ENCODE measurements at regions not wholly inside any gene's neighbourhood (a gene's known extent, or its start where the extent isn't known, plus 50 kb on each side); places are given as distances from the start of the nearest gene placed in this dataset.

DNA sequence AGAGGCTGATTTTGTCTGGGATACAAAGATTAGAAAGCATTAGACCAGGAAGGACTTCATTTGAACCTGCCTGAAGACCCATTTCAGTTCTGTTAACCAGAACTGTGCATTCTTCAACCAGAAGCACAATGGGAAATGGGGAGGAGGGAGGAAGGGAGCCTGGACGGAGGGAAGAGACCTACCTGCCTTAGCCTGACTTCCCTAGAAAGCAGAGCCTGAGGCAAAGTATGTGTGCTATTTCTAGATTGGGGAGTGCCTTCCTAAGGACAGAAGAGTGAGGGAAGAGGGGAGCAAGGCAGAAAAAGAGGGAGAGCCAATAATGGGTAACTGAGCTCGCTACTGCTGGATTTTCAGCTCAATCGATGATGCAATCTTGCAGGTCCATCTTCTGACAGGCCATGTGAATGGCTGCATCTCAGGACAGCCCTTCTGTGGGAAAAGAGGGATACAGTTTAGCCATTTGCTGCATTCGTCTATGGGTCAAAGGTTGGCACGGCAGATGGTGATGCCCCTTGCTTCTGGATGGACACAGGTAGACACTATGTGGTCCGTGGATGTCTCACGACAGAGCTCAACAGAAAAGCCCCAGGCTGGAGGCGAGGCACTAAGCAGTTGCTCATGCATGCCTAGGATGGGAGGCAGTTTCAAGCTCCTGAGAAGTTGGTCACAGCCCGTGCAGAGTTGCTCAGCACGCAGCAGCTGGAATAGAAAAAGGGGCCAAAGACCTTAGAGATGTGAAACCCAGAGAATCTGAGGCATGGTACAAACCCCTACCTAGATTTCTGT is 78.8 kb upstream of the UBL3 start:
- no peaks in the 10 kb centered on the region for H3K79me2 ChIP-seq (ENCODE audit: low read length)
- H3K4me1 ChIP-seq (ENCODE audit: low read length): no peaks in the 10 kb centered on the region
- H4K20me1 ChIP-seq (ENCODE audit: insufficient read depth, low read depth, low read length): no peaks in the 10 kb centered on the region
- H3K9ac ChIP-seq (ENCODE audit: low read length): no peak overlapping the region
- no peak overlapping the region for H2AFZ ChIP-seq (ENCODE audit: low read length)
- H3K9me3 ChIP-seq (ENCODE audit: low read length): no peaks in the 10 kb centered on the region
- no peaks in the 10 kb centered on the region for H3K27me3 ChIP-seq (ENCODE audit: low read length)
- no peak for DNase-seq
- no peak overlapping the region for H3K27ac ChIP-seq (ENCODE audit: low read length)
- H3K36me3 ChIP-seq (ENCODE audit: insufficient read depth, low read length): no peaks in the 10 kb centered on the region
- no peaks in the 10 kb centered on the region for H3K9me2 ChIP-seq (replicated peaks; ENCODE audit: insufficient read depth, low read length)
- no peak overlapping the region for H3K4me3 ChIP-seq (ENCODE audit: low read length)
- no peak overlapping the region for H3K4me2 ChIP-seq (ENCODE audit: low read depth, low read length, poor library complexity, severe bottlenecking)

DNA sequence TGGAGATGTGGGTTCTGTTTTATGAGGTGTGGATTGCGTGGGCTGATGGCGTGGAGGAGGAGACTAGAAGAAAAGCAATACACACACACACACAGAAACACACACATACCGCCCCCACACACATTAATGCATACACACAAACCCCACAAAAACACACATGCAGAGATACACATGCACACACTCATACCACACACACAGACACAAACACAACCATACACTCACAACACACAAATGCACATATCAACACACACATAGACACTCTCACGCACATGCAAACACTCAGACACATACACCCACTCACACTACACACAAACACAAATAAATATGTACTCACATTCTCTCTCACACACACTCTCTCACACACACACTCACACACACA is 75.7 kb upstream of the UBL3 start:
- no peak overlapping the region for H3K9ac ChIP-seq (ENCODE audit: low read length)
- H3K9me3 ChIP-seq (ENCODE audit: low read length): no peaks in the 10 kb centered on the region
- H3K36me3 ChIP-seq (ENCODE audit: insufficient read depth, low read length): no peaks in the 10 kb centered on the region
- H3K27me3 ChIP-seq (ENCODE audit: low read length): no peaks in the 10 kb centered on the region
- no peaks in the 10 kb centered on the region for H3K79me2 ChIP-seq (ENCODE audit: low read length)
- DNase-seq: no peak
- no peaks in the 10 kb centered on the region for H3K4me1 ChIP-seq (ENCODE audit: low read length)
- no peaks in the 10 kb centered on the region for H3K9me2 ChIP-seq (replicated peaks; ENCODE audit: insufficient read depth, low read length)
- no peak overlapping the region for H3K27ac ChIP-seq (ENCODE audit: low read length)
- H3K4me3 ChIP-seq (ENCODE audit: low read length): no peak overlapping the region
- no peak overlapping the region for H2AFZ ChIP-seq (ENCODE audit: low read length)
- no peak overlapping the region for H3K4me2 ChIP-seq (ENCODE audit: low read depth, low read length, poor library complexity, severe bottlenecking)
- H4K20me1 ChIP-seq (ENCODE audit: insufficient read depth, low read depth, low read length): no peaks in the 10 kb centered on the region

DNA sequence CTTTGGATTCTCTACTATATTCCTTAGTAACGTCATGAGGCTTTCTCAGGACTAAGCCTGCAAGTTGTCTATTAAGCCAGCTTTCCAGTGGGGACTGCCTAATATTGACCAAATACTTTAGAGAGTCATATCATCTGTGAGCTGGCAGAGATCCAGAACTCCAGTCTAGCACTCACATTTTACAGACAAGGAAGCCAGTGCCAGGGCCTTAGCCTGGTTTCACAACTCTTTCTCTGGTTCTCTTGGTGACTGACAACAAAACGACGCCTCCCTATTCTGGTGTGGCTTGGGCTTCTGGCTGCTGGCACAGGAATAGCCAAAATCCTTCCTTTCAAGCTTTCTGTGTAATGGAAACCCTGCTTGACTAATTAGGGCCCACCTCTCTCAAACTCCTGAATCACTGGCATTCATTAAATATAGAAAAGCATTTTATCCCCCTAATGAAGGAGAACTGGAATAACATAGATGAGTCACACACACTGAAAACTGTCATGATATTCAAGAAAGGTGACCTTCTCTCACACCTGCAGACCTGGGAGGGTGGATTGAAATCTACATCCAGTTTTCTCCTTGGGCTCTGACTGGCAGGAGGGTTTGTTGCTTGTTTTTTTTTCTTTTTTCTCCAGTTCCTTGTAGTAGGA is 75.2 kb upstream of the UBL3 start:
- no peak overlapping the region for H3K4me2 ChIP-seq (ENCODE audit: low read depth, low read length, poor library complexity, severe bottlenecking)
- H3K36me3 ChIP-seq (ENCODE audit: insufficient read depth, low read length): no peaks in the 10 kb centered on the region
- no peaks in the 10 kb centered on the region for H3K79me2 ChIP-seq (ENCODE audit: low read length)
- H3K9ac ChIP-seq (ENCODE audit: low read length): no peak overlapping the region
- H3K9me2 ChIP-seq (replicated peaks; ENCODE audit: insufficient read depth, low read length): no peaks in the 10 kb centered on the region
- no peak overlapping the region for H2AFZ ChIP-seq (ENCODE audit: low read length)
- H3K9me3 ChIP-seq (ENCODE audit: low read length): no peaks in the 10 kb centered on the region
- H3K27ac ChIP-seq (ENCODE audit: low read length): no peak overlapping the region
- H3K4me3 ChIP-seq (ENCODE audit: low read length): no peak overlapping the region
- DNase-seq: no peak
- H4K20me1 ChIP-seq (ENCODE audit: insufficient read depth, low read depth, low read length): no peaks in the 10 kb centered on the region
- no peaks in the 10 kb centered on the region for H3K27me3 ChIP-seq (ENCODE audit: low read length)
- no peaks in the 10 kb centered on the region for H3K4me1 ChIP-seq (ENCODE audit: low read length)

DNA sequence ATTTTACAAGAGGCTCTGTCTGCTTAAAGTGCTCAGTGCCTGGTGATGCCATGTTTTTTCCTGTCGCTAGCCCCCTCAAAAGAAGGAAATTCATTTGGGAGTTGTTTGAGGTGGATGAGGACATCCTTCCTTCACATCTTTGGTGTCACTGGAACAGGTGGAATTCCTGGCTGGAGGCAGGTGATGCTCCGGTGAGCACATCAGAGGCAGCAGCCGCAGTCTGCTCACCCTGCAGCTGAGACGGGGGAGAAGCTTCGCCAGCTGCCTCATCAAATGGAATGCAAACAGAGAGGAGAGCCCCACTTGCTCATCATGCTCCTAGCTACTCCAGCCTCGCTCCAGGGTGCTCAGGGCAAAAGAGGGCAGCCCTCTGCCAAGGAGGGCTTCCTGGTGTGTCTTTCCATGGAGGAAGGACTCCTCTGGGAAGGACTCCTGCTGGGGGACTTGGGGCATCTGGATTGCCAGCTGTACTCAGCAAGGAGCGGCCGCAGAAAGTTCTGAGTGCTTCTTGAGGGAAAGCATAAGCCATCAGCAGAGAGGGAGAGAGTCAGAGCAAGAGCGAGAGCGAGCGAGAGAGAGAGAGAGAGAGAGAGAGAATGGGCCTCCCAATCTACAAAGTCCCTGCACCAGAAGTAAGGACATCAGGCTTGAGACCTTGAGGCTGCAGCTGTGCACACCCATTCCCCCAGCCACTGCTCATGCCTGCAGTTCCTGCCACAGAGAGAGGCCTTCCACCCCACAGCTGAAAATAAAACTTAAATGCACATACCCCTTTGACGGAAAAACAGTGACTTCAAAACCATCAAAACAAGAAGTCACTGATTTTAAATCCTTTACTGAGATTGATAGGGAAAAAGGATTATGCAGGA is 74.3 kb upstream of the UBL3 start:
- Histone ChIP-seq H3K27ac (ENCODE audit: low read length) (no peak overlapping the region), H3K9me2 (replicated peaks; ENCODE audit: insufficient read depth, low read length) (no peaks in the 10 kb centered on the region), H3K4me1 (ENCODE audit: low read length) (no peaks in the 10 kb centered on the region), H3K79me2 (ENCODE audit: low read length) (no peaks in the 10 kb centered on the region), H3K9ac (ENCODE audit: low read length) (no peak overlapping the region), H2AFZ (ENCODE audit: low read length) (no peak overlapping the region), H4K20me1 (ENCODE audit: insufficient read depth, low read depth, low read length) (no peaks in the 10 kb centered on the region), H3K4me2 (ENCODE audit: low read depth, low read length, poor library complexity, severe bottlenecking) (no peak overlapping the region), H3K27me3 (ENCODE audit: low read length) (no peaks in the 10 kb centered on the region), H3K4me3 (ENCODE audit: low read length) (no peak overlapping the region), H3K9me3 (ENCODE audit: low read length) (no peaks in the 10 kb centered on the region), H3K36me3 (ENCODE audit: insufficient read depth, low read length) (no peaks in the 10 kb centered on the region)
- no peak for DNase-seq

DNA sequence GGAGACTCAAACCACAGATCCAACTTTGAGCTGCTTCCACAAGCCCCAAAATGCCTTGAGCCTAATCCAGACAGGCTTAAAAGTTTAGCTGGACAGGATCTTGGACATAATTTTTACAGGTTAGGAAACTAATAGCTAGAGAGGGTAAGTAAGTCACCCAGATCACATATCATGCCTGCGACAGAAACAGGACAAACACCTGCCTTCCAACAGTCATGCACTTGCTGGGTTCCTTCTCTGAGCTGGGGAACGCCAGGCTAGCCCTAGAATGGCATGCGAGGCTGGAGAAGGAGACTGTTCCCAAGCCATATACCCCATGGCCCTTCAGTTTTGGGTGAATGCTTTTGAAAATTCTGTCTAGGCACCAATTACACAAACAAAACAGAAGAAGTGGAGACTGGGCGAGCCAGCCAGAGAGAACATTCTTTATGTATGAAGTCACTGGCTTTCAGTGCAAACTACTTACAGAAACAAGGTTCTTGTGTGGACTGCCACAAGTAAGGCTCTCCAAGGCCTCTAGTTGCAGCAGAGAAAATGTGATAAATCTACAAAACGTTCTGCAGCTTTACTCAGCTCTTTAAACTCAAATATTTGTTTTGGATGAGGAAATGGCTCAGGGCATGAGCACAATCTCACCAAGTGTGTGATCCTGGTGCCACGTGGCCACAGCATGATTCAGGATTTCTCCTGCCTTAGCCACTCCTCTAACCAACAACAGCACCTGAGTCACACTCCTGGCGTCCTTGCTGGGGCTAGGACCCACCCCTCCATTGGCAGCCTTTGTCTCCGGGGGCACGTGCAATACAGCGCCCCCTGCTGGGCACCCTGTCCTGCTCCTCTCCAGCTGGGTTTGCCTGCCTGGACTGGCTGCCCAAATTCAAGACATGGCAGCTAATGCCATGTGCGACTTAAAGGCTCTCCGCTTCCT is 73.4 kb upstream of the UBL3 start:
- no peak overlapping the region for H3K4me2 ChIP-seq (ENCODE audit: low read depth, low read length, poor library complexity, severe bottlenecking)

DNA sequence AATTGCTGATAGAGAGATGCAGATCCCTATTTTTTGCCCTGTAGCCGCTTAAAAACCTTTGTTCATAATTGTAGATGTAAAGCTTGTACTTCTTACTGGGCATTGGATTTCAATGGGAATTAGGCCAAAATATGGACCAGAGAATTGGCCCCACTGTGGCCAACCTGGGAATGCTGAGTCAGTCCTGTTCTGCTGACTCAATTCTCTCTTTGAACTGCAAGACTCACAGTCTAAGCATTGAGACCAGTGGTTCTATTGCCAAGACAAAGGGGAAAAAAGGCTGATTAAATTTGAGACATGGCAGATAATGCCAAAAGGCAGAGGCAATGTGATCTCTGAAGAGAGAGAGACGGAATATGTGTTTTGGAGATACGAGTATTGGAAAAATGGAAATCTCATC is 72.5 kb upstream of the UBL3 start:
- no peak overlapping the region for H3K9ac ChIP-seq (ENCODE audit: low read length)
- no peak overlapping the region for H3K27ac ChIP-seq (ENCODE audit: low read length)
- H3K4me1 ChIP-seq (ENCODE audit: low read length): no peaks in the 10 kb centered on the region
- no peaks in the 10 kb centered on the region for H3K9me3 ChIP-seq (ENCODE audit: low read length)
- H4K20me1 ChIP-seq (ENCODE audit: insufficient read depth, low read depth, low read length): no peaks in the 10 kb centered on the region
- no peak overlapping the region for H2AFZ ChIP-seq (ENCODE audit: low read length)
- no peaks in the 10 kb centered on the region for H3K79me2 ChIP-seq (ENCODE audit: low read length)
- no peaks in the 10 kb centered on the region for H3K27me3 ChIP-seq (ENCODE audit: low read length)
- H3K36me3 ChIP-seq (ENCODE audit: insufficient read depth, low read length): no peaks in the 10 kb centered on the region
- no peak for DNase-seq
- H3K9me2 ChIP-seq (replicated peaks; ENCODE audit: insufficient read depth, low read length): no peaks in the 10 kb centered on the region
- no peak overlapping the region for H3K4me2 ChIP-seq (ENCODE audit: low read depth, low read length, poor library complexity, severe bottlenecking)
- no peak overlapping the region for H3K4me3 ChIP-seq (ENCODE audit: low read length)

More for the DNA sequence above, 73.4 kb upstream of the UBL3 start:
- Histone ChIP-seq H3K9me3 (ENCODE audit: low read length) (no peaks in the 10 kb centered on the region), H3K9me2 (replicated peaks; ENCODE audit: insufficient read depth, low read length) (no peaks in the 10 kb centered on the region), H2AFZ (ENCODE audit: low read length) (no peak overlapping the region), H3K27ac (ENCODE audit: low read length) (no peak overlapping the region), H3K79me2 (ENCODE audit: low read length) (no peaks in the 10 kb centered on the region), H3K4me1 (ENCODE audit: low read length) (no peaks in the 10 kb centered on the region), H3K4me3 (ENCODE audit: low read length) (no peak overlapping the region), H3K9ac (ENCODE audit: low read length) (no peak overlapping the region), H3K36me3 (ENCODE audit: insufficient read depth, low read length) (no peaks in the 10 kb centered on the region), H4K20me1 (ENCODE audit: insufficient read depth, low read depth, low read length) (no peaks in the 10 kb centered on the region), H3K27me3 (ENCODE audit: low read length) (no peaks in the 10 kb centered on the region)
- peak; percentile 85 for DNase-seq

DNA sequence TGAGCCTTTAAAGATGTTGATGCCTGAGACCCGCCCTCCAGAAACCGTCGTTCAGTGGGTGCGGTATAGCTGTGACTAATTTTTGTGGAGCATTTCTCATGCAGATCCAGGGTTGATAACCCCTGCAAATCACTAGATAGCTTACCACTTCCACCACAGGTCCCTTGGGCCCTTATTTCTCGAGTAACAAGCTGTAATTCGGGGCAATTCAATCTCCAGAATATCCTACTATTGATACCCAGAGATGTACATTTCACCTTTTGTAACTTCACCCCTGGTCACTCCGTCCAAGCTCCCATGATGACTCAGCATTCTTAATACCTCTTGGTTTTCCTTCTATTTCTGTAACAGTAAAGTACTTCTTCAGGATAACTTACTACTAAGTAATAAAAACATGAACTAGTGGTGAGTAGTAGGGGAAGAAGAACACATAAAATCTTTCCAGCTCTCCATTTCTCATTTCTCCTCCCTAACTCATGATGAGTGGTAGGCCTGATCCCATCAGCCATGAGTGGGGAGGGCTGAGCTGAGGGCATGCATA is 71.9 kb upstream of the UBL3 start:
- Histone ChIP-seq H3K4me2 (ENCODE audit: low read depth, low read length, poor library complexity, severe bottlenecking) (no peak overlapping the region), H2AFZ (ENCODE audit: low read length) (no peak overlapping the region)

More for the DNA sequence above, 71.9 kb upstream of the UBL3 start:
- Histone ChIP-seq H4K20me1 (ENCODE audit: insufficient read depth, low read depth, low read length) (no peaks in the 10 kb centered on the region), H3K27ac (ENCODE audit: low read length) (no peak overlapping the region), H3K9me3 (ENCODE audit: low read length) (no peaks in the 10 kb centered on the region), H3K79me2 (ENCODE audit: low read length) (no peaks in the 10 kb centered on the region), H3K9ac (ENCODE audit: low read length) (no peak overlapping the region), H3K4me1 (ENCODE audit: low read length) (no peaks in the 10 kb centered on the region), H3K36me3 (ENCODE audit: insufficient read depth, low read length) (no peaks in the 10 kb centered on the region), H3K27me3 (ENCODE audit: low read length) (no peaks in the 10 kb centered on the region), H3K4me3 (ENCODE audit: low read length) (no peak overlapping the region), H3K9me2 (replicated peaks; ENCODE audit: insufficient read depth, low read length) (no peaks in the 10 kb centered on the region)
- DNase-seq: no peak

Data from Karpas-422 (cell line).